ENCODE measurements at regions not wholly inside any gene's neighbourhood (a gene's known extent, or its start where the extent isn't known, plus 50 kb on each side); places are given as distances from the start of the nearest gene placed in this dataset.

DNA sequence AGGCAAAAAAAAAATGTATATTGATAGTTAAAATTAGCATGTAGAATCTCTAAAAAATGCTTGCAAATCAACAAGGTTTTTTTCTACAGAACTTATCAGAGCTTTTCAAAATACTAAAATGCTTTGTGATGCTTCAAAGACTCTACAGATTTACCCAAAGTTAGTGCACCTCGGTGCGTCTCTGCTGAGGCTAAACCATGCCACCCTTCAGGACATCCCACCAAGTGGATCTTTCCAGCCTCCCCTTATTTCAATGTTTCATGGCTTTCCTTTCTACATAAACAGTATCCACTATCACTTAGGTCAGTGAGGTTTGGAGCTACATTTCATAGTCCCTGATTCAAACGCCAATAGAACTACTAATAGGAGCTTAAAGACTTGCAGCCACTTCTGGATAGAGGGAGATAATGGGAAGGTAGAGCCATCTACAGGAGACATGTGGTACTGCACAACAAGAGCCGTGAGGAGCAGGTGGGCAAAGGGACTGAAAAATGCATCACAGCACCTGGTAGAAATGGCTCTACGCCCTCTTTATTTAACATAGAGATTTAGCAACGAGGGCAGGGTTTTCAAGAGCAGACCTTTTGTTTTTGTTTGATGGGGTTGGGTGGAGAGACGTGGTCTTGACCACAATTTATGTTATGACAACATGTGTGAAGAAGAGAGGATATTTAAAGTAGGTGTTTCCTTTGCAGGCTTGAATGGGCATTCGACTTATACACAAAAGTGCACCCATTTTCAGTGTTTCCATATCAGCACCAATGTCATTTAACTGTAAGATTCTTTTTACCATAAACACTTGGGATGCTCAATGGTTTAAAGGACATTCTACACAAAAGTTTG, 56.1 kb upstream of the SLC35G4 start:
- TF ChIP-seq, protein P1, sequence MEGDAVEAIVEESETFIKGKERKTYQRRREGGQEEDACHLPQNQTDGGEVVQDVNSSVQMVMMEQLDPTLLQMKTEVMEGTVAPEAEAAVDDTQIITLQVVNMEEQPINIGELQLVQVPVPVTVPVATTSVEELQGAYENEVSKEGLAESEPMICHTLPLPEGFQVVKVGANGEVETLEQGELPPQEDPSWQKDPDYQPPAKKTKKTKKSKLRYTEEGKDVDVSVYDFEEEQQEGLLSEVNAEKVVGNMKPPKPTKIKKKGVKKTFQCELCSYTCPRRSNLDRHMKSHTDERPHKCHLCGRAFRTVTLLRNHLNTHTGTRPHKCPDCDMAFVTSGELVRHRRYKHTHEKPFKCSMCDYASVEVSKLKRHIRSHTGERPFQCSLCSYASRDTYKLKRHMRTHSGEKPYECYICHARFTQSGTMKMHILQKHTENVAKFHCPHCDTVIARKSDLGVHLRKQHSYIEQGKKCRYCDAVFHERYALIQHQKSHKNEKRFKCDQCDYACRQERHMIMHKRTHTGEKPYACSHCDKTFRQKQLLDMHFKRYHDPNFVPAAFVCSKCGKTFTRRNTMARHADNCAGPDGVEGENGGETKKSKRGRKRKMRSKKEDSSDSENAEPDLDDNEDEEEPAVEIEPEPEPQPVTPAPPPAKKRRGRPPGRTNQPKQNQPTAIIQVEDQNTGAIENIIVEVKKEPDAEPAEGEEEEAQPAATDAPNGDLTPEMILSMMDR (IDR thresholded peaks at IDR 0.05), result peak; percentile 87
- Mint-ChIP-seq H3K27me3 (ENCODE audit: low read depth, poor library complexity) (peaks cover 14% of the 10 kb centered on the region), H3K9me3 (no peaks in the 10 kb centered on the region), H3K36me3 (ENCODE audit: low read depth) (no peaks in the 10 kb centered on the region), H3K4me1 (no peaks in the 10 kb centered on the region), H3K4me3 (no peak overlapping the region), H3K27ac (no peak overlapping the region)
- peak; percentile 59 for DNase-seq

DNA sequence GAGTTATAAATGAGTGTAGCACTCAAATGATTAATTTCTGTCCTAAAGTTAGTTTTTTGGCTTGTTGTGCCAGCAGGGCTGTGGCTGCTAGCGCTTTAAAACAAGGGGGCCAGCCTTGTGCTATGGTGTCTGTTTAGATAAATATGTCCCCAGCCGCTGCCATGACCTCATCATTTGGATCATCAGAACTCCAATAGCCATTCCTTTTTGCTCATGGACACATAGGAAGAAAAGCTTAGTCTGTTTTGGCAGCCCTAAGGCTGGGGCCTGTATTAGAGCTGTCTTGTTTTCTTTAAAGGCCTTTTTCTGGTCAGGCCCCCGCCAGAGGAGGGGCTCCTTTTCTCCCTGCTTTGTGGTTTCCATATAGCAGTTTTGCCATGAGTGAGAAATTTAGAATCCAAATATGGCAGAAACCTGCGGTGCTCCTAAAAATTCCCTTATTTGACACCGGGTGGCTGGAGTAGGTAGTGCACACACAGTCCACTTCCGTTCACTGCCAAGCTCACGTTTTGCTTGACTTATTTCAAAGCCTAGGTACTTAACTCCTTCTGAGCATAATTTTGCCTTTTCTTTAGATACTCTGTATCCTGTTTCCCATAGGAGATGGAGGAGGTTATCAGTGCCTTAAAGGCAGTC, 60.4 kb upstream of the SLC35G4 start:
- H3K4me3 Mint-ChIP-seq, result no peak overlapping the region

DNA sequence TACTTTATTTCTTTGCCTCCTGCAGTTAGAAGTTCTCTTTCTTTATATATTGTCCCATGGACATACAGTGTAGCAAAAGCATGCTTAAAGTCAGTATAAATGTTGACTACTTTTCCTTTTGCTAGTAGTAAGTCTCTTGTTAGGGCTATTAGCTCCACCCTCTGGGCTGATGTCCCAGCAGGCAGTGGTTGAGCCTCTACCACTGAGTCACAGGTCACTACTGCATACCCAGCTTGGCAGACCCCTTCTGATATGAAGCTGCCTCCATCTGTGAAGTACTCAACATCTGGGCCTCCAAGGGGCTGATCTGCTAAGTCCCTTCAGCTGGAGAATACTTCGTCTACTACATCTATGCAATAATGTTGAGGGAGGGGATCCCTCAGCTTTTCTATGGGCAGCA, 61.0 kb upstream of the SLC35G4 start:
- Mint-ChIP-seq H3K27ac (no peak overlapping the region), H3K9me3 (peaks cover 24% of the 10 kb centered on the region), H3K27me3 (ENCODE audit: low read depth, poor library complexity) (peaks cover 11% of the 10 kb centered on the region), H3K4me1 (no peaks in the 10 kb centered on the region), H3K36me3 (ENCODE audit: low read depth) (no peaks in the 10 kb centered on the region), H3K4me3 (no peak overlapping the region)
- TF ChIP-seq, protein P1 (IDR thresholded peaks at IDR 0.05), result no peak
- DNase-seq, result no peak

More for the DNA sequence above, 60.4 kb upstream of the SLC35G4 start:
- peaks cover 11% of the 10 kb centered on the region for H3K27me3 Mint-ChIP-seq (ENCODE audit: low read depth, poor library complexity)
- H3K4me1 Mint-ChIP-seq, result no peaks in the 10 kb centered on the region
- TF ChIP-seq, protein P1 (IDR thresholded peaks at IDR 0.05), result no peak
- H3K27ac Mint-ChIP-seq, result no peak overlapping the region
- H3K9me3 Mint-ChIP-seq, result peaks cover 18% of the 10 kb centered on the region
- no peaks in the 10 kb centered on the region for H3K36me3 Mint-ChIP-seq (ENCODE audit: low read depth)
- DNase-seq, result no peak

DNA sequence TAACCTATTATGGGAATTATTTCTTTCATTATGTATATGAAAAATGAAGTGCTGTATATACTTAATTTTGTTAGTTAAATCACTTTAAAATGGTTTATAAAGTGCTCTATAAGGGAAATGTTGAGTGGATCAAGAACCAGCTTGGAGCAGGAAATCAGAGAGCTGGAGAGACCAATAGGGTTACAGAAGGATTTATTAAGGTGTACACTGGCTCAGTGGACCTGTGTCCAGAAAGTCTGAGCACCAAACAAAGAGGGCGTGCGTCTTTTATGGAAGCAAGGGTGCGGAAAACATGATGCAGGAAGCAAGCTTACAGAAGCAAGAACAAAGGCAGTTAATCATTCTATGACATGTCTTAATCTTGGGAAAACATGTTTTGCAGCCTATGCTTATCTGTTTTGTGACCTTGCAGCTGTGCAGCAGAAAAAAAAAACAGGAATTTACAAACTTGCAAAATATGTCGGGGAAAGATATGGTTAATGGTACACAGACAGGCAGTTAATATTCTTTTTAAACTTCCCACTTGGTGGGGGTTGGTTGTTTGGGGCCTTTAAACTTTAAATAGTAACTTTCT, 65.2 kb upstream of the SLC35G4 start:
- no peak overlapping the region for H3K4me3 Mint-ChIP-seq
- H3K27ac Mint-ChIP-seq, result no peak overlapping the region
- TF ChIP-seq, protein P1 (IDR thresholded peaks at IDR 0.05), result no peak
- no peak for DNase-seq
- H3K36me3 Mint-ChIP-seq (ENCODE audit: low read depth), result no peaks in the 10 kb centered on the region
- peaks cover 7% of the 10 kb centered on the region for H3K27me3 Mint-ChIP-seq (ENCODE audit: low read depth, poor library complexity)
- H3K4me1 Mint-ChIP-seq, result no peaks in the 10 kb centered on the region
- H3K9me3 Mint-ChIP-seq, result peaks cover 28% of the 10 kb centered on the region

DNA sequence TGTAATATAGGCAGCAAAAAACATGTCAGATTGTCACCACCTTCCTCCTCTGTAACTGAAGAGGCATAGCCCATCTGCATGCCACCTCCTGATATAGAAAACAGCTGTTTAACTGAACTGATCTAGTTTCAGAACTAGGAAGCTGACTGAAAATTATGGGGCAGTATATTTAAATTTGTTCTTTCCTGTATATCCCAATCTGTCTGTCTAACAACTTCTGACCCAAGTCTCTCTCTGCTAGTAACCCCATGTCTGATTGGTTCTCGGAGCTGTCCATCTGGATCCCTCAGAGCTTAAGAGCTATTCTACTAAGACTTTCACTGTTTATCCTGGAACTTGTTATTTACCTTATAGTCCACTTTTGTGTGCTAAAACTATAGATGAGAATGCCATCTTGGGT, 68.2 kb upstream of the SLC35G4 start:
- no peaks in the 10 kb centered on the region for H3K4me1 Mint-ChIP-seq
- no peaks in the 10 kb centered on the region for H3K36me3 Mint-ChIP-seq (ENCODE audit: low read depth)
- TF ChIP-seq, protein P1 (IDR thresholded peaks at IDR 0.05), result no peak
- H3K9me3 Mint-ChIP-seq, result peaks cover 29% of the 10 kb centered on the region
- peaks cover 4% of the 10 kb centered on the region for H3K27me3 Mint-ChIP-seq (ENCODE audit: low read depth, poor library complexity)
- DNase-seq, result no peak
- H3K27ac Mint-ChIP-seq, result no peak overlapping the region
- H3K4me3 Mint-ChIP-seq, result no peak overlapping the region
